Sigmoid colon (tissue), 4 donors: ENCODE measurements at regions not wholly inside any gene's neighbourhood (a gene's known extent, or its start where the extent isn't known, plus 50 kb on each side); places are given as distances from the start of the nearest gene placed in this dataset.

Experiments
- CTCF ChIP-seq, 4 experiments: fragments of 450-650 bp in 3 of 4; fragments of 200-600 bp in 1 of 4; IDR thresholded peaks; one replicate each; pipeline ENCODE4 v1.5.1; 2016 to 2019; ENCODE audit warnings: antibody characterized with exemption in 4 of 4, mild to moderate bottlenecking in 3 of 4, moderate library complexity in 2 of 4
- EP300 ChIP-seq, 4 donors: sonication (generic); formaldehyde crosslinking; IDR thresholded peaks; one replicate each; pipeline ENCODE4 v1.6.1; 2017; ENCODE audit warnings: antibody characterized with exemption in 4 of 4
- POLR2A ChIP-seq, 2 donors: fragments of 450-650 bp; IDR thresholded peaks; one replicate each; pipeline ENCODE4 v1.6.1; 2016; ENCODE audit warnings: antibody characterized with exemption in 2 of 2, mild to moderate bottlenecking in 2 of 2, moderate library complexity in 2 of 2
- POLR2AphosphoS5 ChIP-seq, 4 donors: sonication (generic); formaldehyde crosslinking; IDR thresholded peaks; one replicate each; pipeline ENCODE4 v1.6.1; 2017; ENCODE audit warnings: antibody characterized with exemption in 4 of 4

GRCh38 chr2:125341353-125341752 lies 1314.6 kb upstream of the GYPC start:
- TF ChIP-seq CTCF (IDR thresholded peaks at IDR 0.05) (no peak), POLR2A (IDR thresholded peaks at IDR 0.05) (no peak), EP300 (IDR thresholded peaks at IDR 0.05) (no peak), POLR2AphosphoS5 (IDR thresholded peaks at IDR 0.05) (no peak)
